Activated T-helper 1 cell treated with anti-CD3 and anti-CD28 coated beads, Interleukin-12 subunit alpha, Interleukin-12 subunit beta, Interleukin-2, Interleukin-4 antibody, amounts not matched to agents 30 ng/mL and 10 ng/mL and 1 ng/mL, durations not matched to agents 14 hours and 24 hours and 36 hours (primary cell): ENCODE measurements at regions not wholly inside any gene's neighbourhood (a gene's known extent, or its start where the extent isn't known, plus 50 kb on each side); places are given as distances from the start of the nearest gene placed in this dataset.
"Not testable (repeated sequence)": the region's sequence is repeated elsewhere in the genome, so short reads cannot be mapped to it uniquely, and the experiment has no call there.

Experiments used
- DNase-seq: peaks from one replicate; pipeline ENCODE4 v3.0.0; 2021; ENCODE audit warnings: low spot score
- H3K27ac Mint-ChIP-seq: one replicate; pipeline ENCODE4 v1.8.0; 2021; ENCODE audit warnings: mild to moderate bottlenecking, mixed read lengths
- H3K27me3 Mint-ChIP-seq: one replicate; pipeline ENCODE4 v1.8.0; 2022; ENCODE audit warnings: mild to moderate bottlenecking, moderate library complexity, mixed read lengths; ENCODE audit not compliant: insufficient read depth
- H3K36me3 Mint-ChIP-seq: one replicate; pipeline ENCODE4 v1.8.0; 2021; ENCODE audit warnings: low read depth, mixed read lengths
- H3K4me1 Mint-ChIP-seq: one replicate; pipeline ENCODE4 v1.8.0; 2021; ENCODE audit warnings: low read depth, mixed read lengths
- H3K4me3 Mint-ChIP-seq: one replicate; pipeline ENCODE4 v1.8.0; 2021; ENCODE audit warnings: mild to moderate bottlenecking, moderate library complexity, mixed read lengths
- H3K9me3 Mint-ChIP-seq: one replicate; pipeline ENCODE4 v1.8.0; 2021; ENCODE audit warnings: mixed read lengths
- intact Hi-C: fragments of 100-400 bp; cut with micrococcal nuclease; formaldehyde crosslinking; loops from one replicate; pipeline ENCODE4 v1.15.1; 2024

DNA sequence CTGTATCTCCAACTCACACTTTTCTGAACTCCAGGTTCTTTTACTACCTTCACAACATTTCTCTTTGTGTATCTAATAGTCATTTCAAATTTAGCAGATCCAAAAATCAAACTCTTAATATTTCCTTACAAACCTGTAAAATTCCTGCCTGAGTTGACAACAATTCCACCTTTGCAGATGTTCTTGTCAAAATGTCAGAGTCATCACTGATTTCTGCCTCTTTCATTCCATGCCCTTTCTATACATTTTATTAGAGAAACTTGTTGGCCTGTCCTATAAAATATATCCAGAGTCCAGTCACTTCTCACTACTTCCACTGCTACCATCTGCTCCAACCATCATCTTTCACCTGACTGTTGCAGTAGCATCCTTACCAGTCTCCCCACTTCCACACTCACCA lies 119.7 kb downstream of the CAPZA3 start:
- Mint-ChIP-seq H3K4me3 (no peak overlapping the region), H3K4me1 (no peaks in the 10 kb centered on the region), H3K9me3 (no peaks in the 10 kb centered on the region), H3K27me3 (no peaks in the 10 kb centered on the region), H3K27ac (no peak overlapping the region), H3K36me3 (no peaks in the 10 kb centered on the region)
- no peak for DNase-seq
- intact Hi-C loops, result no loop called here

DNA sequence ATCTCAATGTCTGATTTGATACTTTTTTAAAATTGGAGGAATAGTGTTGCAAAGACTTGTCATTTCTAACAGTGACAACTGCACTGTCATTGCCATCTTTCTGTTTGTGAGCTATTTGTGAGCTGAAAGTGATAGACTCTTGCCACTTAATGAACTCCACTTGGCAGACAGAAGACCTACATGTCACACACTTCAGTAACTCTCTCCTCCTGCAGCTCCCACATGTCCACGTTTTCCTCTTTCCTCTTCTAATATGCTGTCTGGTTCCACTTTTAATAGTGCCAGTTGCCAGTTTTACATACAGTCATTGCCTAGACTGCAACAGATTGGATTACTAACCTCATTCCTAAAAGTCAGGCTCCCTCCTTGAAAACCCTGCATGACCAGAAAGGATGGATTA lies 121.5 kb downstream of the CAPZA3 start:
- Mint-ChIP-seq H3K27ac (no peak overlapping the region), H3K4me1 (no peaks in the 10 kb centered on the region), H3K27me3 (no peaks in the 10 kb centered on the region), H3K9me3 (no peaks in the 10 kb centered on the region), H3K4me3 (no peak overlapping the region), H3K36me3 (no peaks in the 10 kb centered on the region)
- DNase-seq, result no peak
- intact Hi-C loops, result no loop called here

DNA sequence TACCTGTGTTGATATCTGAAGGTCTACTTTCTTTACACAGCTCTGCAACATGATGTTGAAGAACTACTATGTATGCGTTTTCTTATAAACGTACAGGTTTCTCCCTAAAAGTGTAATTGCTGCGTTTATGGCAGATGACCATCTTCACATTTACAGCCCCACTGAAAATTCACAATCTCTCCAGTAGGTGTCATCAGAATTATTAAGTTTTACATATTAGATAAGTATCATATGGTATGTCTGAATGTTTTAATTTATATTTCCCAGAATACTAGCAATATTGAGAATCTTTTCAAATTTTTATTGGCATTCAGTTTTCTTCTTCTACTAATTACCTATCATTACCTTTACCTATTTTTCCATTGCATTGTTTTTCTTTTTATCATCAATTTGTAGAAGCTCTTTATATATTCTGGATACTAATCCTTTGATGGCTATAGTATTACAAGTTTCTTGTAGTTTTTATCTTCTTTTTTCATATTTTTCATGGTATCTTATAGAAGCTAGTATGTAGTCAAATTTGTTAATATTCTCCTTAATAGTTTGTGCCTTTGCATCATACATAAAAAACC lies 123.5 kb downstream of the CAPZA3 start:
- H3K4me1 Mint-ChIP-seq, result no peaks in the 10 kb centered on the region
- H3K27ac Mint-ChIP-seq, result no peak overlapping the region
- H3K27me3 Mint-ChIP-seq, result no peaks in the 10 kb centered on the region
- DNase-seq, result no peak
- no peaks in the 10 kb centered on the region for H3K9me3 Mint-ChIP-seq
- H3K4me3 Mint-ChIP-seq, result no peak overlapping the region
- intact Hi-C loops, result loop anchor here (1.0 kb wide), 1 partner anchor 325 kb away; no protein-coding TSS in a partner anchor
- H3K36me3 Mint-ChIP-seq, result no peaks in the 10 kb centered on the region

GRCh38 chr12:18863769-18864500 lies 126.0 kb downstream of the CAPZA3 start:
- no peaks in the 10 kb centered on the region for H3K9me3 Mint-ChIP-seq
- DNase-seq, result no peak
- H3K4me3 Mint-ChIP-seq, result no peak overlapping the region
- H3K27ac Mint-ChIP-seq, result no peak overlapping the region
- no peaks in the 10 kb centered on the region for H3K36me3 Mint-ChIP-seq
- intact Hi-C loops, result no loop called here
- H3K27me3 Mint-ChIP-seq, result no peaks in the 10 kb centered on the region
- no peaks in the 10 kb centered on the region for H3K4me1 Mint-ChIP-seq

DNA sequence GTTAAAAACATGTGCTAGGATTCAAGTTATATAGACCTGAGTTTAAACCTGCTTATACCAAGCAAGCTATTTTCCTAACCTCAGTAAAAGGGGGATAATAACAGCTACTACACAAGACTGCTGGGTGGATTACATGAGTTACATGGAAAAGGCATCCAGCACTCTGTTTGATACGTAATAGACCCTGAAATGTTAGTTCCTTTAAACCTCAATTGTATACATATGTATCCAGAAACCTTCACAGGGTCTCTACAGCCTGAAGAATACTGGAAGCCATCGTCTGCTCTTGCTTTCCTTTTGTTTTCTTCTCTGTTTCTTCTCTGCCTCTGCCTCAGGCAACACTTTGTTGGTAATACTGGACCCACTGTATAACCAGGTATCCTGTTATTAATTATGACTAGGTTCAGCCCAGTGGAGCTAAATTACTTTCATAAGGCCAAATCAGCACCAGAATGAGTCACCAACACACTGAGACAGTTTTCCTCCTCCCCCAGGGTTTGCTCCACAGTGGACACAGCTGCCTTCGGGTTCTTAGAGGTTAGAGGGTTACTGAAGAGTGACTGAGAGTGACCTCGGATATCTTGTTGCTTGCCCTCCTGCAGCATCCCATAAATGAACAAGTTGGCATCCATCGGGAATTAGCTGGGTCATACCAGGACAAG lies 127.1 kb downstream of the CAPZA3 start:
- Mint-ChIP-seq H3K36me3 (no peaks in the 10 kb centered on the region), H3K4me1 (no peaks in the 10 kb centered on the region), H3K9me3 (no peaks in the 10 kb centered on the region), H3K27ac (no peak overlapping the region), H3K4me3 (no peak overlapping the region), H3K27me3 (no peaks in the 10 kb centered on the region)
- no peak for DNase-seq
- intact Hi-C loops, result no loop called here

GRCh38 chr12:18868717-18869116 lies 130.8 kb downstream of the CAPZA3 start:
- DNase-seq, result no peak
- intact Hi-C loops, result no loop called here
- no peaks in the 10 kb centered on the region for H3K36me3 Mint-ChIP-seq
- H3K9me3 Mint-ChIP-seq, result no peaks in the 10 kb centered on the region
- no peaks in the 10 kb centered on the region for H3K27me3 Mint-ChIP-seq
- no peaks in the 10 kb centered on the region for H3K4me1 Mint-ChIP-seq
- no peak overlapping the region for H3K4me3 Mint-ChIP-seq
- H3K27ac Mint-ChIP-seq, result no peak overlapping the region

DNA sequence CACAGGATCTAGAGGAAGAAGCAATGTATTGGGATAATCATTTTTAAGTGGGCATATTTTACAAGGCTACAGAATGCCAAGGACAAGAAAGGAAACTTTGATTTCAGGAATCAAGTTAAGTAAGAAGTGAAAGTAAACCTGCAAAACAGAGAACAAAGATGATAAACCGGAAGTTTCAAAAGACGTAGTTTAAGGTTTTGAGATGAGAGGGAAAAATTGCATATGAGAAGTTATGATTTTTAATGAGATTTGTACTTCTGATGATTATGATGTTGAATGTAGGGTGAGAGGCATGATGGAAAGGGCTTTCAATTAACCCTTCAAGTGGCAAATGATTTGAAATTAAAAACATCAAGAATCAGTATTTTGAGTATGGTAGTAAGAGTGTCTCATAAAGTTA lies 134.9 kb downstream of the CAPZA3 start:
- intact Hi-C loops, result no loop called here
- no peaks in the 10 kb centered on the region for H3K27me3 Mint-ChIP-seq
- H3K36me3 Mint-ChIP-seq, result no peaks in the 10 kb centered on the region
- no peaks in the 10 kb centered on the region for H3K4me1 Mint-ChIP-seq
- no peak for DNase-seq
- H3K27ac Mint-ChIP-seq, result no peak overlapping the region
- H3K4me3 Mint-ChIP-seq, result no peak overlapping the region
- H3K9me3 Mint-ChIP-seq, result no peaks in the 10 kb centered on the region

DNA sequence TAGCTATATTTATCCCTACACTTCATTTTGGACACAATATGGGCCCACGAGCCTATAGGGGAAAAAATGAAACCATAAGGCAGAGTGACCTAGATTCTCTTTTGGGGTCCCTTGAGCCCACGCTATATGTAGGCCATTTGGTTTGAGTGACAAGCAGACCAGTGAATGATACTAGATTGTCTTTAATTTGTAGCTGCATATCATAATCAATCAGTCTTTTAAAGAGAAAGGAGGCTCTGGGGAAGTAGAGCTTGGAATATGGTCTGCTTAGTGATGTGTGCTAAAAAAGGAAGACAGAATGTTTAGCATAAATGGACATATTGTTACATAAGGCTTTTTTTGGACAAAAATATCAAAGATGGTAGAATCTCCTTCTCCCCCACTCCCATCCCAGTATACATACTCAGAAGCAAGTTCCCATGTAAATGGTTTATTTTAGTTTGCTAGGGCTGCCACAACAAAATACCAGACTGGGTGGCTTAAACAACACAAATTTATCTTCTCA lies 140.8 kb downstream of the CAPZA3 start:
- Mint-ChIP-seq H3K36me3 (no peaks in the 10 kb centered on the region), H3K9me3 (no peaks in the 10 kb centered on the region), H3K27me3 (no peaks in the 10 kb centered on the region), H3K4me1 (no peaks in the 10 kb centered on the region), H3K4me3 (no peak overlapping the region), H3K27ac (no peak overlapping the region)
- no peak for DNase-seq
- intact Hi-C loops, result no loop called here

DNA sequence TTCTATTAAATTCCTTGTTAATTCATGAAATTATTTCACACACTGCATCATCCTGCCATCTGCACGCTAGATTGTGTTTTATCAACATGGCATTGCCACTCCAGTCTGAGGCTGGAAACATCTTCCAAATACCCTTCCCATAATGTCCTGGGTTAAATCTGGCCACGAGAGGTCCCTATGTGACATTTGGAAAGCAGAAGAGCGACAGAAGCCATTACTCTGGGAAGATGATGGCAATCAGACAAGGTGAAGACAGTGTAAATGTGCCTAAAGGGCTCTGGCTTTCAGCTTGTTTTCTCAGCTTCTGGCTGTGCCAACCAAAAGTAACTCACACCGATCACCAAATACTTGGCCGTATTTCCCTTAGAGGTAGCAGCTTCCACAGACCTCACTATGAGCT lies 144.8 kb downstream of the CAPZA3 start:
- no peaks in the 10 kb centered on the region for H3K9me3 Mint-ChIP-seq
- no peak overlapping the region for H3K27ac Mint-ChIP-seq
- H3K27me3 Mint-ChIP-seq, result no peaks in the 10 kb centered on the region
- no peaks in the 10 kb centered on the region for H3K4me1 Mint-ChIP-seq
- DNase-seq, result no peak
- H3K4me3 Mint-ChIP-seq, result no peak overlapping the region
- intact Hi-C loops, result no loop called here
- no peaks in the 10 kb centered on the region for H3K36me3 Mint-ChIP-seq

DNA sequence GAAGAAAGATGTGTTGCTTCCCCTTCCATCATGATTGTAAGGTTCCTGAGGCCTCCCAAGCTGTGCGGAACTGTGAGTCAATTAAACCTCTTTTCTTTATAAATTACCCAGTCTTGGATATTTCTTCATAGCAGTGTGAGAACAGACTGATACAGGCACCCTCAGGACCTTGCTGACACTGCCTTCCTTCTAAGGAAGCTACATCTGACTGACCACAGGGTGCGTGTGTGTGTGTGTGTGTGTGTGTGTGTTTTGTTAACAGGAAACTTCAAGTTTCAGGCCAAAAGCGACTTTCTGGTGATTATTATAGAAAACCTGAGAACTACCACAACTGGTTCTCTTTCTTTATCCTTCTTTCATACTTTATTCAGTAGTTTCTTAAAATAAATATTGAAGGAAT lies 149.0 kb downstream of the CAPZA3 start:
- Mint-ChIP-seq H3K27me3 (no peaks in the 10 kb centered on the region), H3K36me3 (no peaks in the 10 kb centered on the region), H3K27ac (no peak overlapping the region), H3K9me3 (no peaks in the 10 kb centered on the region), H3K4me1 (no peaks in the 10 kb centered on the region), H3K4me3 (no peak overlapping the region)
- intact Hi-C loops, result no loop called here
- no peak for DNase-seq

GRCh38 chr12:18887368-18887767 lies 149.4 kb downstream of the CAPZA3 start:
- no peaks in the 10 kb centered on the region for H3K36me3 Mint-ChIP-seq
- H3K4me3 Mint-ChIP-seq, result no peak overlapping the region
- no peaks in the 10 kb centered on the region for H3K9me3 Mint-ChIP-seq
- no peaks in the 10 kb centered on the region for H3K4me1 Mint-ChIP-seq
- intact Hi-C loops, result no loop called here
- DNase-seq, result no peak
- no peaks in the 10 kb centered on the region for H3K27me3 Mint-ChIP-seq
- H3K27ac Mint-ChIP-seq, result no peak overlapping the region

GRCh38 chr12:18888047-18888446 lies 150.1 kb downstream of the CAPZA3 start:
- Mint-ChIP-seq H3K9me3 (no peaks in the 10 kb centered on the region), H3K36me3 (no peaks in the 10 kb centered on the region), H3K27ac (no peak overlapping the region), H3K4me3 (no peak overlapping the region), H3K27me3 (no peaks in the 10 kb centered on the region), H3K4me1 (no peaks in the 10 kb centered on the region)
- no peak for DNase-seq
- intact Hi-C loops, result no loop called here

GRCh38 chr12:18890621-18891020 lies 152.7 kb downstream of the CAPZA3 start:
- H3K4me3 Mint-ChIP-seq, DNase-seq, H3K9me3 Mint-ChIP-seq, H3K4me1 Mint-ChIP-seq, intact Hi-C loops, H3K27ac Mint-ChIP-seq, H3K27me3 Mint-ChIP-seq, H3K36me3 Mint-ChIP-seq: not testable (repeated sequence)
